NCI-H1105 (cell line): ENCODE measurements at regions not wholly inside any gene's neighbourhood (a gene's known extent, or its start where the extent isn't known, plus 50 kb on each side); places are given as distances from the start of the nearest gene placed in this dataset.
A peak's percentile ranks its signal among the peaks of the same experiment; 100 is the strongest.

Experiments used
- DNase-seq: peaks from one replicate; lab custom pipeline; 2025; lab: John Stamatoyannopoulos, UW

DNA sequence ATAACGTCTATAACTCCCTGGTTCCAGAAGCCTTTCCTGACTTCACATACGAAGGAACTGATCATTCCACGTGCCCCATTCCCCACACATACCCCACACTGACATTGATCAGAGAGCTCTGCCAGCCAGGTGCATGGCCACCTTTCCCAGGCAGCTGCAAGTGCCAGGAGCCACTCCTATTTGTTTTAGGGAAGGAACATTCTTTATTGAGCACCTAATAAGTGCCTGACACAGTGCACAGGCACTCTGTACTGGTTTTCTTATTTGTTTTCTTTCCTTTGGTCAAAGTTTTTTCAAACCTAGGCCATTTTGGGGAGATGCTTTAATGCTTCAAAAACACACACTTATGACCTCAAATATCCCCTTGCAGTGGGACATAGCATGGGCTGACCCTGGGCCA is 50.0 kb downstream of the PITPNM2 start:
- no peak for DNase-seq

- DNase-seq = no peak
Measured at GRCh38 chr12:123100450-123100849, 50.4 kb downstream of the PITPNM2 start.

DNA sequence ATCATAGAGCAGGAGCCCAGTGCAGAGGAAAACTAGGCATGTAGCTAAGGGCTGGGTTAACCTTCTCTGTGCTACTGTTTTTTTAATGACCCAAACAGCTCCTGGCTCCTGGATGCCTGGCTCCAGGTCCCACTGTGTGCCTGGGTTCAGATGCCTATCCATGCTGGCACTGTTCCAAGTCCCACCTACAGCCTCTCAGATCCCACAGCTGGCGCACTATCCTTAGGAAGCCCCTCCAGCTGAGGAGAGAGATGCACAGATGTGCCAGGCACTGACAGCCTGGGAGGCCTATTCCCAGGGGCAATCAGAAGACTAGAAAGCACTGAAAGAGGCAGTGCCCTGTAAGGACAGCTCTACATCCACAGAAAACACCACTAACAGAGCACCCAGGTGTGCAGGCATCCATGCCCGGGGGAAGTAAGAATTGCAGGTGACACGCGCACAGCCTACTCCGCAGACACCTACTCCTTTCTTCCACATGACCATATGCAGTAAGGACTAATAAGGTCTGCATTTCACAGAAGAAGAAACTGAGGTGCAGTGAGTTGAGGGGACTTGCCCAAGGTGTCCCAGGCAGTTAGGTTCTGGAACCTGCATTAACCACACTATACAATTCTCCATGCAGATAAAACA is 51.2 kb downstream of the PITPNM2 start:
- peak; percentile 49 for DNase-seq

GRCh38 chr12:123098780-123099179 is 52.1 kb downstream of the PITPNM2 start:
- DNase-seq = no peak

- DNase-seq = no peak
Measured at GRCh38 chr12:123097561-123098084, 53.3 kb downstream of the PITPNM2 start.

GRCh38 chr12:123096741-123097140 is 54.1 kb downstream of the PITPNM2 start:
- no peak for DNase-seq

DNA sequence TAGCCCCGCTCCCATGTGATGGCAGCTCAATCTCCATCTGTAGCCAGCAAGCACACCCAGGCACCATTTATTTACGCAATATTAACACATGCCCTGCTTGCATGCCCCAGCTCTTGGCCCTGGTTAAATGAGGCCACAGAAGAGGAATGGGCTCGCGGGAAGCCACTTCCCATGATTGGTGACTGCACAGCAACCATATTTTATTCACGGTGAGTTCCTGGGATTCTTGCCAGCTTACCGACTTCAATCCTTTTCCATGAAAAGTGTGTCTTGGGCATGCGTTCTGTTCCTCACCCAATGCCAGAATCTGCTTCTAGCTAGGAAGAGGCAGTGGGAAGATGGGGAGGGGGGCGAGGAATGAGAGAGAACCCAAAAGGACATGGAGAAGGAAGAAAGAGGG is 54.7 kb downstream of the PITPNM2 start:
- DNase-seq = no peak

GRCh38 chr12:123095078-123095881 is 55.6 kb downstream of the PITPNM2 start:
- DNase-seq = no peak

GRCh38 chr12:123094349-123095077 is 56.4 kb downstream of the PITPNM2 start:
- DNase-seq = no peak

DNA sequence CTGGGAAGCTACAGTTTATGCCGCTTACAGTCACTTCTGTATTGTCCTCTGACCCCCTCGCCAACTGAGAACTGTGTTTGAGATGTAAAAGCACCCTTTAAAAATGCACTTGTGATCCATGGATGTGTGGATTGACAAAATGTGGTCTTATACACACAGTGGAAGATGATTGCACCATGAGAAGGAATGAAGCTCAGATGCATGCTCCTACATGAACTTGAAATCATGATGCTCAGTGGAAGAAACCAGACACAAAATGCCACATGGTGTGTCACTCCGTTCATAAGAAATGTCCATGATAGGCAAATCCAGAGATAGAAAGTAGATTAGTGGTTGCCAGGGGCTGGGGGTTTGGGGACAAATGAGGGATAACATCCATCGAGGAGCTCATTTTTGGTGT is 58.0 kb downstream of the PITPNM2 start:
- no peak for DNase-seq

- no peak for DNase-seq
Measured at GRCh38 chr12:123091230-123092150, 59.4 kb downstream of the PITPNM2 start.

GRCh38 chr12:123089631-123090353 is 61.1 kb downstream of the PITPNM2 start:
- DNase-seq = no peak

DNA sequence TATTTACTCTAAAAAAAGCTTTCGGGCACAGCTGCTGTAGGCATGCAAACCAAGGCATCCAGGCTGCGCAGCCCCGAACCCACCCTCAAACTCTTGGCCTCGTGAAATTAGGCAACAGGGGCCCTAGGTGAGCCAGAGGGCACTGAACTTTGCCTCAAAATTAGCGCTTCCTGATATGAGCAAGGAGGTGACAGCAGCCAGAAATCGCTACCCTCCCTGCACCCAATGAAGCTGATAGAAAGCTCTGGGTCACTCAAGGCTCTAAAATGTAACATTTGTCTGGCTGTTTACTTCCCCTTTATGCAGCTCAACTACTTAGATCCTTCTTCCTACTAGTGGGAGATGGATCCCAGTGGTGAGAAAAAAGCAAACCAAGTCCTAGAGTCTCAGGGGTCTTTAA is 61.8 kb downstream of the PITPNM2 start:
- DNase-seq = no peak

DNA sequence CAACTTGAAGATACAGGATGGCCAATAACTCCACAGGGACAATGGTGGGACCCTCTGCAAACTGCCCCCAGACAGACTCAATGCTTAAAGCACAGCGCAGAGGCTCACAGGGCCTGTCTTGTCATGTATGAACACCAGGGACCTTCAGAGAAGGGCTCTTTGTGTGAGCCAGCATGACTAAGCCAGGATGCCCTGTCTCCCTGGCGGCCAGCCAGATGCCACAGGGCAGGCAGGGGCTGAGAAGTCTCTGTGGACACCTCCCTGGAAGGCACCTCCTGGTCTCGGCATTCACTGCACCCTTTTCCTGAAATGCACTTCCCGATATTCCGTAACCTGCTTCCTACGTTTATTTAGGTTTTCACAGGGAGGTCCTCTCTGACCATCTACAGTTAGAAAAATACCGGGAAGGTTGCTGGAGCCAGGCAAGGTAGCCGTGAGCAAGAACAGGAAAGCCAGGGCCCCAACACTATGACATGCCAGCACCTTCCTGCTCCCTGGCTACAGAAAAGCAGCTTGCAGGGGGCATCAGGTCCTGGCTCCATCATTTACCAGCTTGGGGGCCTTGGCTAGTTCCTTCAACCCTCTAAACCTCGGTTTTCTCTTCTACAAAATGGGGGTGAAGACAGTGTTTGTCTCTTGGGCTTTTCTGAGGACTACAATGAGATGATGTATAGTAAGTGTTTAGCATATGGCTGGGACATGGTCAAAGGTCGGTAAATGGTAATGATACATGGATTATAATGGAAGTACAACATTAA is 65.0 kb downstream of the PITPNM2 start:
- no peak for DNase-seq

GRCh38 chr12:123085066-123085465 is 65.8 kb downstream of the PITPNM2 start:
- DNase-seq = no peak

DNA sequence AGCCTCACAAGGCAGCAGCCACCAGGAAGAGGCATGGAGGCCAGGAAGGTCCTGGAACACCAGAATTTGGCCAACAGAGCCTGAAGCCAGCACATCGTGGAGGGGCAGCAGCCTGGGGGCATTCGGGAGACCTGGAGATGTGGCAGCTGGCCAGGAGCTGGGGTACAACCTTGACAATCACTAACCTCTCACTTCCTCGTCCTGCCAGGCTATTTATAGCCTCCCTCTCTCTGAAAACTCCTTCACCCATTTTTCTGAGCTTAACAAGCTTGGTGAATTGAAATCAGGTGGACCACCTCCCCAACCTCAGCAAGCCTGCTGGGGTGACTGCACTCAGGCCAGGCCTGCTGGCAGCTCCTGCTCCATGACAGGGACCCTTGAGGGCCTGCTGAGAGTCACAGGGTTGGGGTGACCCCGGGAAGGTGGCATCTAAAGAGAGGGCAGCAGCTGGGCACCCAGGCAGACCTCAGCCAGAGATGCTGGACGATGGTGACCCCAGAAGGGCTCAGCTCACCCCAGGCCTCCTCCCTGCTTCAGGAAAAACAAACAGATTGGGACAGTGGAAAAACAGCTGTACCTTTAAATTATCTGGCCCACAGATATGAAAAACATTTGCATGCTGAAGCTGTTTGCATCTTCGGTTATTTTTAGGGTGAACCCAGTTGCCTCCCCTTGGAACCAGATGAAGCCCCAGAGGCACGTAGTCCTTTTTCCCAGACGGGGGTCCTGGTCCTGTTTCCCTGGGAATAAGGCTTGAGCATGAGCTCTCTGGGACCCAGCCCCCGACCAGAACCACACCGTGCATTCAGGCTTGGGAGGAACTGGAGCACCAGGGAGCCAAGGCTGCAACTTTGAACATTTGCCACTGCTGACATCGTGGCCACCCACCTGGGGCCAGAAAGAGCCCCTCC is 67.0 kb downstream of the PITPNM2 start:
- no peak for DNase-seq

GRCh38 chr12:123080634-123081033 is 70.3 kb downstream of the PITPNM2 start:
- DNase-seq = no peak

GRCh38 chr12:123078531-123079155 is 72.2 kb downstream of the PITPNM2 start:
- DNase-seq = no peak

DNA sequence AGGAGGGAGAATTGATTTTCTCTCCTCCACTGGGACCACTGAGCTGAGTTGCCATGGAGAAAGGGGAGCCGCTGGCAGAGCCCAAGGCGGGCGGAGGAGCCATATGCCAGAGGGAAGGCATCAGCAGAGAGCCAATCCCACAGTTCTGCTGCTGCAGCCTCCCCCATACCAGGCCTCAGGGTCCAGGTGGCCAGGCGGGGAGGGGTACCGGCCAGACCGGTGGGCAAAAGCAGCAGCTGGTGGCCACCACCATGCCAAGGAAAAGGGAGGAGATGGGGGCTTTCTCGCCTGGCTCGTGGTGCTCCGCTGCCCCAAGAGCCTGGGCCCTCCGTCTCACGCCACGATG is 72.8 kb downstream of the PITPNM2 start:
- no peak for DNase-seq
